HCT116 (cell line): ENCODE measurements at regions not wholly inside any gene's neighbourhood (a gene's known extent, or its start where the extent isn't known, plus 50 kb on each side); places are given as distances from the start of the nearest gene placed in this dataset.

Source experiments
- ATAC-seq: fragments of 200-7000 bp; cut with Tn5 transposase; 2 replicates; pipeline ENCODE4 v1.9.1; 2020; ENCODE audit warnings: mild to moderate bottlenecking, moderate library complexity
- BruUV-seq: library from RNA; stranded (reverse); fragments of 400-500 nt; replicated peaks from 2 replicates; lab custom pipeline; 2021; lab: Mats Ljungman, UMichigan
- CTCF ChIA-PET: fragments of 300-600 bp; sonication (Branson Sonifier 250); formaldehyde crosslinking; loops from one replicate; lab custom pipeline; 2021; ENCODE audit warnings: antibody characterized with exemption; lab: Charles Lee
- POLR2A ChIA-PET: fragments of 300-600, 350-600 bp; sonication (Branson Sonifier 250); formaldehyde crosslinking; loops from one replicate; lab custom pipeline; 2021; ENCODE audit warnings: antibody characterized with exemption; lab: Charles Lee
- RAD21 ChIA-PET, 2 experiments: fragments of 300-600 bp; sonication (Branson Sonifier 250); formaldehyde crosslinking; loops; one replicate each; lab custom pipeline; 2023; ENCODE audit warnings: low total read pairs in 2 of 2; ENCODE audit not compliant: uncharacterized antibody in 2 of 2, unreplicated experiment in 2 of 2, low non-redundant PET in 1 of 2; lab: Charles Lee
- DNase-seq: peaks from one replicate; pipeline ENCODE4 v3.0.0-alpha.2; 2010; ENCODE audit warnings: low read depth, low spot score
- H2AFZ ChIP-seq: fragments of 200-600 bp; shearing (Covaris generic), sonication (generic); 2 replicates; pipeline ENCODE4 v1.6.1; 2017; ENCODE audit warnings: low read depth, mixed run types, mixed read lengths, antibody characterized with exemption, low read length; ENCODE audit not compliant: poor library complexity, severe bottlenecking
- H3K27ac ChIP-seq: 2 replicates; pipeline ENCODE4 v1.5.1; 2012; ENCODE audit warnings: low read depth, low read length
- H3K27me3 ChIP-seq: fragments of 200-600 bp; sonication (generic); 2 replicates; pipeline ENCODE4 v1.6.1; 2016; ENCODE audit warnings: mixed run types, low read length, mixed read lengths; ENCODE audit not compliant: insufficient read depth
- H3K36me3 ChIP-seq, 2 experiments: fragments of 200-500 bp in 1 of 2; fragments of 200-600 bp in 1 of 2; sonication (Bioruptor generic) in 1 of 2; sonication (generic) in 1 of 2; 2 replicates each; pipeline versions ENCODE4 v1.5.1 to v1.6.1; 2014 to 2016; ENCODE audit warnings: low read length in 2 of 2, inconsistent platforms in 1 of 2, mixed read lengths in 1 of 2, mixed run types in 1 of 2; ENCODE audit not compliant: insufficient read depth in 2 of 2, control insufficient read depth in 1 of 2
- H3K4me1 ChIP-seq, 2 experiments: fragments of 200-600 bp in 1 of 2; sonication (generic) in 1 of 2; 2 replicates each; pipeline versions ENCODE4 v1.5.1 to v1.6.1; 2012 to 2017; ENCODE audit warnings: low read length in 2 of 2, inconsistent platforms in 1 of 2, mild to moderate bottlenecking in 1 of 2, mixed read lengths in 1 of 2, mixed run types in 1 of 2, moderate library complexity in 1 of 2; ENCODE audit not compliant: insufficient read depth in 2 of 2, control insufficient read depth in 1 of 2
- H3K4me2 ChIP-seq: fragments of 200-600 bp; sonication (generic); 2 replicates; pipeline ENCODE4 v1.6.1; 2017; ENCODE audit warnings: mixed run types, low read length, mixed read lengths
- H3K4me3 ChIP-seq, 2 experiments: fragments of 200-600 bp in 1 of 2; sonication (generic) in 1 of 2; replicated peaks in 1 of 2; 2 replicates each; pipeline ENCODE4 v1.5.1; 2011 to 2016; ENCODE audit warnings: low read length in 2 of 2, control low read depth in 1 of 2, low read depth in 1 of 2, mild to moderate bottlenecking in 1 of 2, mixed read lengths in 1 of 2, mixed run types in 1 of 2
- H3K79me2 ChIP-seq: fragments of 200-600 bp; sonication (generic); 2 replicates; pipeline ENCODE4 v1.6.1; 2017; ENCODE audit warnings: mild to moderate bottlenecking, mixed run types, low read length, moderate library complexity, mixed read lengths; ENCODE audit not compliant: insufficient read depth
- H3K9ac ChIP-seq: fragments of 200-600 bp; sonication (generic); 2 replicates; pipeline ENCODE4 v1.6.1; 2016; ENCODE audit warnings: low read length, mixed read lengths
- H3K9me2 ChIP-seq: fragments of 200-600 bp; sonication (generic), shearing (Covaris generic); 2 replicates; pipeline ENCODE4 v1.6.1; 2017; ENCODE audit warnings: mixed run types, mild to moderate bottlenecking, moderate library complexity; ENCODE audit not compliant: insufficient read depth
- H3K9me3 ChIP-seq, 2 experiments: fragments of 200-500 bp in 1 of 2; fragments of 200-600 bp in 1 of 2; sonication (Bioruptor generic) in 1 of 2; sonication (generic) in 1 of 2; 2 replicates each; pipeline ENCODE4 v1.6.1; 2014 to 2017; ENCODE audit warnings: low read length in 2 of 2, mixed read lengths in 2 of 2, inconsistent platforms in 1 of 2, low read depth in 1 of 2, mild to moderate bottlenecking in 1 of 2, mixed run types in 1 of 2, moderate library complexity in 1 of 2; ENCODE audit not compliant: control insufficient read depth in 1 of 2, insufficient read depth in 1 of 2
- H4K20me1 ChIP-seq: fragments of 200-600 bp; sonication (generic), shearing (Covaris generic); 2 replicates; pipeline ENCODE4 v1.6.1; 2017; ENCODE audit warnings: mixed run types, mild to moderate bottlenecking, moderate library complexity; ENCODE audit not compliant: insufficient read depth
- CBX3 ChIP-seq: IDR thresholded peaks from 2 replicates; pipeline ENCODE4 v1.6.1; 2012; ENCODE audit warnings: low read depth
- CTCF ChIP-seq, 3 experiments: fragments of 200-600 bp in 1 of 3; sonication (generic) in 1 of 3; IDR thresholded peaks in 2 of 3; conservative IDR thresholded peaks in 1 of 3; 2 replicates each; pipeline ENCODE4 v1.5.1; 2012 to 2017; ENCODE audit warnings: low read depth in 2 of 3, low read length in 2 of 3, antibody characterized with exemption in 1 of 3, borderline replicate concordance in 1 of 3, control low read depth in 1 of 3, mild to moderate bottlenecking in 1 of 3, mixed read lengths in 1 of 3, mixed run types in 1 of 3, moderate library complexity in 1 of 3; ENCODE audit not compliant: insufficient read depth in 1 of 3
- ELF1 ChIP-seq: IDR thresholded peaks from 2 replicates; pipeline ENCODE4 v1.6.1; 2012; ENCODE audit warnings: low read depth, borderline replicate concordance
- EZH2phosphoT487 ChIP-seq: fragments of 200-600 bp; IDR thresholded peaks from 2 replicates; pipeline ENCODE4 v1.6.1; 2018; ENCODE audit warnings: antibody characterized with exemption, borderline replicate concordance
- MAX ChIP-seq: IDR thresholded peaks from 2 replicates; pipeline ENCODE4 v1.6.1; 2012
- POLR2AphosphoS5 ChIP-seq: IDR thresholded peaks from 2 replicates; pipeline ENCODE4 v1.6.1; 2011; ENCODE audit warnings: mild to moderate bottlenecking, low read depth, low read length, moderate library complexity
- RAD21 ChIP-seq: IDR thresholded peaks from 2 replicates; pipeline ENCODE4 v1.6.1; 2012; ENCODE audit warnings: low read depth, mild to moderate bottlenecking
- SP1 ChIP-seq: IDR thresholded peaks from 2 replicates; pipeline ENCODE4 v1.6.1; 2012; ENCODE audit warnings: low read depth
- TCF7L2 ChIP-seq: IDR thresholded peaks from 2 replicates; pipeline ENCODE4 v1.7.0; 2011; ENCODE audit warnings: borderline replicate concordance, inconsistent platforms; ENCODE audit not compliant: insufficient read depth, insufficient read length; ENCODE audit errors: extremely low read depth
- ZFX ChIP-seq: fragments of 450-650 bp; IDR thresholded peaks from 2 replicates; pipeline ENCODE4 v1.6.1; 2017
- intact Hi-C: fragments of 100-400 bp; cut with micrococcal nuclease; formaldehyde crosslinking; loops from 2 replicates; pipeline ENCODE4 v1.10.0; 2022

GRCh38 chr9:121576281-121577075, 75.0 kb upstream of the DAB2IP start:
- no peak for DNase-seq
- intact Hi-C loops = no loop called here
- H4K20me1 ChIP-seq = no peaks in the 10 kb centered on the region
- no peaks in the 10 kb centered on the region; the same call in 1 of the 2 replicates for H3K27me3 ChIP-seq
- TF ChIP-seq RAD21 = no peak; the same call in none of the 2 replicates
- peak in 1 of 3 experiments; percentile 37; a peak in 1 of 6 replicates for TF ChIP-seq CTCF (IDR thresholded peaks at IDR 0.05 in 2 of 3, conservative IDR thresholded peaks at IDR 0.05 in 1 of 3; ENCODE audit: borderline replicate concordance in 1 of 3, insufficient read depth in 1 of 3, low read depth in 2 of 3, low read length in 2 of 3)
- TF ChIP-seq, all 23 proteins: peak for 1
- no peaks in the 10 kb centered on the region for H3K4me1 ChIP-seq
- no peak overlapping the region for H3K9ac ChIP-seq
- BruUV-seq = no TSS peak
- H3K79me2 ChIP-seq = no peaks in the 10 kb centered on the region
- no peaks in the 10 kb centered on the region for H3K36me3 ChIP-seq
- ATAC-seq = no peak
- no peaks in the 10 kb centered on the region for H3K9me3 ChIP-seq
- POLR2A ChIA-PET = no interaction called here
- H3K4me3 ChIP-seq = no peak overlapping the region
- CTCF ChIA-PET = interaction anchor here (1.5 to 1.6 kb wide), 2 partner anchors 26 to 30 kb away, joined by 3 to 6 read pairs; no protein-coding TSS in a partner anchor
- RAD21 ChIA-PET = no interaction called here
- no peak overlapping the region for H3K4me2 ChIP-seq
- H2AFZ ChIP-seq = no peak overlapping the region
- no peaks in the 10 kb centered on the region for H3K9me2 ChIP-seq
- H3K27ac ChIP-seq = no peak overlapping the region

DNA sequence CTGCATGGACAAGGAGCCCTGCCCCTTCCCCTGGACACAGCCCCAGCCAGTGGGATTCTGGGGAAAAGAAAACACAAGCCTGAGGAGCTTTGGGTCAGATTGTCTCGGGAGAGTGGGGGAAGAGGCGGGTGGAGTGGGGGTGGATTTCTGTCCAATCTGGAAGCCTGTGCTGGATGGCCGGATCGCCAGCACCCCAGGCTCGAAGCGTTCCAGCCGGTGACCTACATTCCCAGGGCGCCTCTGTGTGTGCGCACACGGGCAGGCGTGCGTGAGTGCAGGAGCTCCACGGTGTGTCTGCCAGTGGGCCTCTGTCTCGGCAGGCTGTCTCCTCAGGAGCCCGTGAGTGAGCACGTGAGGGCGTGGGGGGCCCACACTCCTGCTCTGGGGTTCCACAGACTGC, 74.3 kb upstream of the DAB2IP start:
- Histone ChIP-seq H3K9ac (no peak overlapping the region), H3K4me1 (no peaks in the 10 kb centered on the region), H3K36me3 (no peaks in the 10 kb centered on the region), H3K9me2 (no peaks in the 10 kb centered on the region), H3K79me2 (no peaks in the 10 kb centered on the region), H3K9me3 (no peaks in the 10 kb centered on the region), H3K27ac (no peak overlapping the region), H3K27me3 (no peaks in the 10 kb centered on the region; the same call in 1 of the 2 replicates), H2AFZ (no peak overlapping the region), H3K4me2 (no peak overlapping the region), H3K4me3 (no peak overlapping the region), H4K20me1 (no peaks in the 10 kb centered on the region)
- ChIA-PET RAD21 (no interaction called here), POLR2A (no interaction called here), CTCF (interaction anchor here (1.5 to 1.6 kb wide), 2 partner anchors 27 to 31 kb away, joined by 3 to 6 read pairs; no protein-coding TSS in a partner anchor)
- no TSS peak for BruUV-seq
- intact Hi-C loops = no loop called here
- no peak for ATAC-seq
- no peak for DNase-seq
- no peak for TF ChIP-seq SP1
- no peak for TF ChIP-seq CBX3
- no peak for TF ChIP-seq ELF1
- TF ChIP-seq CTCF (IDR thresholded peaks at IDR 0.05 in 2 of 3, conservative IDR thresholded peaks at IDR 0.05 in 1 of 3; ENCODE audit: borderline replicate concordance in 1 of 3, insufficient read depth in 1 of 3, low read depth in 2 of 3, low read length in 2 of 3) = no peak
- no peak for TF ChIP-seq MAX
- no peak for TF ChIP-seq TCF7L2
- TF ChIP-seq POLR2AphosphoS5 = no peak
- no peak for TF ChIP-seq EZH2phosphoT487
- TF ChIP-seq ZFX = no peak
